ENCODE measurements at regions not wholly inside any gene's neighbourhood (a gene's known extent, or its start where the extent isn't known, plus 50 kb on each side); places are given as distances from the start of the nearest gene placed in this dataset.
"Not testable (repeated sequence)": the region's sequence is repeated elsewhere in the genome, so short reads cannot be mapped to it uniquely, and the experiment has no call there.

GRCh38 chr11:39542460-39542859 is 1917.0 kb downstream of the LRRC4C start:
- peak overlapping the region; percentile 55 for H3K4me3 ChIP-seq (ENCODE audit: low read length)
- Mint-ChIP-seq H3K27ac (peak overlapping the region; percentile 89), H3K9me3 (no peaks in the 10 kb centered on the region), H3K27me3 (ENCODE audit: insufficient read depth) (no peaks in the 10 kb centered on the region), H3K4me1 (peaks cover 13% of the 10 kb centered on the region), H3K4me3 (peak overlapping the region; percentile 27), H3K36me3 (ENCODE audit: low read depth) (no peaks in the 10 kb centered on the region)
- H3K9ac ChIP-seq (ENCODE audit: extremely low read depth, low read length, poor library complexity, severe bottlenecking) = peak overlapping the region; percentile 45
- H3K27me3 ChIP-seq (ENCODE audit: control insufficient read depth, insufficient read depth, low read length, poor library complexity, severe bottlenecking) = no peaks in the 10 kb centered on the region
- no peaks in the 10 kb centered on the region for H3K36me3 ChIP-seq (ENCODE audit: control insufficient read depth, insufficient read depth, low read length)
- peaks cover 6% of the 10 kb centered on the region for H3K9me3 ChIP-seq (ENCODE audit: control insufficient read depth, low read length)
- no peak for TF ChIP-seq CTCF (conservative IDR thresholded peaks at IDR 0.05)
- H3K27ac ChIP-seq (ENCODE audit: low read depth, low read length) = no peak overlapping the region
- H3K4me1 ChIP-seq (ENCODE audit: control insufficient read depth, insufficient read depth, low read length) = peaks cover 6% of the 10 kb centered on the region
- DNase-seq = no peak

GRCh38 chr11:39541945-39542351 is 1917.5 kb downstream of the LRRC4C start:
- Mint-ChIP-seq H3K4me3 (peak overlapping the region; percentile 27), H3K9me3 (no peaks in the 10 kb centered on the region), H3K27ac (peak overlapping the region; percentile 89), H3K36me3 (ENCODE audit: low read depth) (no peaks in the 10 kb centered on the region), H3K4me1 (peaks cover 13% of the 10 kb centered on the region), H3K27me3 (ENCODE audit: insufficient read depth) (no peaks in the 10 kb centered on the region)
- Histone ChIP-seq H3K36me3 (ENCODE audit: control insufficient read depth, insufficient read depth, low read length) (no peaks in the 10 kb centered on the region), H3K9me3 (ENCODE audit: control insufficient read depth, low read length) (peaks cover 6% of the 10 kb centered on the region), H3K4me1 (ENCODE audit: control insufficient read depth, insufficient read depth, low read length) (peaks cover 6% of the 10 kb centered on the region), H3K27me3 (ENCODE audit: control insufficient read depth, insufficient read depth, low read length, poor library complexity, severe bottlenecking) (no peaks in the 10 kb centered on the region), H3K4me3 (ENCODE audit: low read length) (peak overlapping the region; percentile 55), H3K27ac (ENCODE audit: low read depth, low read length) (no peak overlapping the region), H3K9ac (ENCODE audit: extremely low read depth, low read length, poor library complexity, severe bottlenecking) (peak overlapping the region; percentile 45)
- TF ChIP-seq CTCF (conservative IDR thresholded peaks at IDR 0.05) = peak; percentile 26
- WGBS, 2 experiments (ENCODE audit: insufficient coverage in 1 of 2, insufficient read length in 1 of 2) = 60% methylated on average over 2 of the region's 2 CpGs; no CpG with 5 or more reads in 1 of the 2 experiments
- DNase-seq = peak; percentile 84

DNA sequence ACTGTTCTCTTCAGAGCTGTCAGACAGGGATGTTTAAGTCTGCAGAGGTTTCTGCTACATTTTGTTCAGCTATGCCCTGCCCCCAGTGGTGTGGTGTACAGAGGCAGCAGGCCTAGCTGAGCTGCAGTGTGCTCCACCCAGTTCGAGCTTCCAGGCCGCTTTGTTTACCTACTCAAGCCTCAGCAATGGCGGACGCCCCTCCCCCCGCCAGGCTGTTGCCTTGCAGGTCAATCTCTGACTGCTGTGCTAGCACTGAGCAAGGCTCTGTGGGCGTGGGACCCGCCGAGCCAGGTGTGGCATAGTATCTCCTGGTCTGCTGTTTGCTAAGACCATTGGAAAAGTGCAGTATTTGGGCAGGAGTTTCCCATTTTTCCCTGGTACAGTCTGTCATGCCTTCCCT is 1923.1 kb downstream of the LRRC4C start:
- not testable (repeated sequence) for H3K27ac Mint-ChIP-seq; H3K4me1 Mint-ChIP-seq; H3K9ac ChIP-seq (ENCODE audit: extremely low read depth, low read length, poor library complexity, severe bottlenecking); H3K4me3 ChIP-seq (ENCODE audit: low read length); H3K4me3 Mint-ChIP-seq; H3K36me3 Mint-ChIP-seq (ENCODE audit: low read depth); H3K27me3 Mint-ChIP-seq (ENCODE audit: insufficient read depth); H3K27me3 ChIP-seq (ENCODE audit: control insufficient read depth, insufficient read depth, low read length, poor library complexity, severe bottlenecking); H3K9me3 ChIP-seq (ENCODE audit: control insufficient read depth, low read length); H3K27ac ChIP-seq (ENCODE audit: low read depth, low read length); H3K36me3 ChIP-seq (ENCODE audit: control insufficient read depth, insufficient read depth, low read length); H3K4me1 ChIP-seq (ENCODE audit: control insufficient read depth, insufficient read depth, low read length)
- 79 to 91% methylated on average over 4 to 8 of the region's 8 CpGs for WGBS, 2 experiments (ENCODE audit: insufficient coverage in 1 of 2, insufficient read length in 1 of 2)
- peaks cover 12% of the 10 kb centered on the region for H3K9me3 Mint-ChIP-seq
- peak; percentile 41 for DNase-seq

Data from endodermal cell (in vitro differentiated cells).